Endothelial cell of umbilical vein (primary cell): ENCODE measurements at regions not wholly inside any gene's neighbourhood (a gene's known extent, or its start where the extent isn't known, plus 50 kb on each side); places are given as distances from the start of the nearest gene placed in this dataset.

Experiments
- BruUV-seq: library from RNA; stranded (reverse); fragments of 400-500 nt; replicated peaks from 2 replicates; lab custom pipeline; 2021; lab: Mats Ljungman, UMichigan
- CTCF ChIA-PET: fragments of 300-600, 350-600 bp; sonication (Branson Sonifier 250); formaldehyde crosslinking; loops from one replicate; lab custom pipeline; 2021; ENCODE audit warnings: antibody characterized with exemption, inconsistent platforms; lab: Charles Lee
- POLR2A ChIA-PET: fragments of 300-600, 350-600 bp; sonication (Branson Sonifier 250); formaldehyde crosslinking; loops from one replicate; lab custom pipeline; 2021; ENCODE audit warnings: antibody characterized with exemption, inconsistent platforms; lab: Charles Lee
- DNase-seq: peaks from one replicate; pipeline ENCODE4 v3.0.0-alpha.2; 2011; ENCODE audit warnings: low read depth, low spot score
- FAIRE-seq: peaks from 2 replicates; lab custom pipeline; 2011; peaks lifted over from hg19 to GRCh38; lab: Jason Lieb, UNC
- H2AFZ ChIP-seq: 2 replicates; pipeline ENCODE4 v1.6.0; 2012; ENCODE audit warnings: low read depth, low read length, control low read depth, inconsistent platforms
- H3K27ac ChIP-seq: 2 replicates; pipeline ENCODE4 v1.5.1; 2011; ENCODE audit warnings: low read depth, mild to moderate bottlenecking, control low read depth, low read length, moderate library complexity; ENCODE audit not compliant: insufficient read depth
- H3K27me3 ChIP-seq, 2 experiments: 2 replicates each; pipeline versions ENCODE4 v1.6.0 to v1.6.1; 2011; ENCODE audit warnings: low read length in 2 of 2, mixed read lengths in 1 of 2; ENCODE audit not compliant: control insufficient read depth in 2 of 2, insufficient read depth in 2 of 2
- H3K36me3 ChIP-seq, 2 experiments: 2 replicates in 1 of 2; 3 replicates in 1 of 2; pipeline ENCODE4 v1.5.1; 2011; ENCODE audit warnings: low read length in 2 of 2, mild to moderate bottlenecking in 1 of 2, moderate library complexity in 1 of 2; ENCODE audit not compliant: control insufficient read depth in 2 of 2, insufficient read depth in 2 of 2; ENCODE audit errors: extremely low read depth in 1 of 2
- H3K4me1 ChIP-seq: 3 replicates; pipeline ENCODE4 v1.5.1; 2011; ENCODE audit warnings: mild to moderate bottlenecking, low read length; ENCODE audit not compliant: control insufficient read depth, insufficient read depth; ENCODE audit errors: extremely low read depth
- H3K4me2 ChIP-seq: 2 replicates; pipeline ENCODE4 v1.6.1; 2011; ENCODE audit warnings: low read length, control low read depth, mixed read lengths; ENCODE audit not compliant: insufficient read depth
- H3K4me3 ChIP-seq, 3 experiments: fragments of 200-600 bp in 1 of 3; sonication (generic), shearing (Covaris generic) in 1 of 3; replicated peaks in 1 of 3; 2 replicates each; pipeline ENCODE4 v1.5.1; 2011 to 2016; ENCODE audit warnings: control low read depth in 3 of 3, low read length in 3 of 3, mild to moderate bottlenecking in 2 of 3, inconsistent platforms in 1 of 3, low read depth in 1 of 3, moderate library complexity in 1 of 3; ENCODE audit not compliant: insufficient read depth in 1 of 3
- H3K79me2 ChIP-seq: 2 replicates; pipeline ENCODE4 v1.6.0; 2012; ENCODE audit warnings: low read length, inconsistent platforms; ENCODE audit not compliant: control insufficient read depth, insufficient read depth
- H3K9ac ChIP-seq: replicated peaks from 2 replicates; pipeline ENCODE3; 2011; ENCODE audit warnings: low read length, control low read depth; ENCODE audit not compliant: insufficient read depth; ENCODE audit errors: extremely low read depth
- H3K9me1 ChIP-seq: replicated peaks from 3 replicates; pipeline ENCODE4 v1.6.0; 2011; ENCODE audit warnings: mild to moderate bottlenecking, low read length; ENCODE audit not compliant: control insufficient read depth, insufficient read depth; ENCODE audit errors: extremely low read depth
- H3K9me3 ChIP-seq: replicated peaks from 2 replicates; pipeline ENCODE4 v1.5.1; 2012; ENCODE audit warnings: low read length, inconsistent platforms; ENCODE audit not compliant: control insufficient read depth, insufficient read depth
- H4K20me1 ChIP-seq: replicated peaks from 2 replicates; pipeline ENCODE3; 2011; ENCODE audit warnings: mild to moderate bottlenecking, low read length; ENCODE audit not compliant: control insufficient read depth, insufficient read depth; ENCODE audit errors: extremely low read depth
- CTCF ChIP-seq, 2 donors: IDR thresholded peaks; 1 replicate in 1 of 2; 2 replicates in 1 of 2; pipeline ENCODE4 v1.5.1; 2011; ENCODE audit warnings: low read length in 2 of 2, mild to moderate bottlenecking in 2 of 2, moderate library complexity in 2 of 2, control low read depth in 1 of 2, inconsistent platforms in 1 of 2, low read depth in 1 of 2; ENCODE audit not compliant: insufficient read depth in 1 of 2; ENCODE audit errors: extremely low read depth in 1 of 2
- EZH2 ChIP-seq: IDR thresholded peaks from 2 replicates; pipeline ENCODE4 v1.6.1; 2012; ENCODE audit warnings: borderline replicate concordance, low read depth, mild to moderate bottlenecking, moderate library complexity, low read length, inconsistent platforms; ENCODE audit not compliant: severe bottlenecking
- FOS ChIP-seq: IDR thresholded peaks from 2 replicates; pipeline ENCODE4 v1.6.1; 2011; ENCODE audit warnings: mild to moderate bottlenecking, low read length, moderate library complexity, borderline replicate concordance; ENCODE audit not compliant: insufficient read depth
- GATA2 ChIP-seq: IDR thresholded peaks from 2 replicates; pipeline ENCODE4 v1.7.0; 2011; ENCODE audit warnings: low read depth, mild to moderate bottlenecking, moderate library complexity, mixed read lengths, low read length; ENCODE audit not compliant: insufficient read length, insufficient read depth
- JUN ChIP-seq: IDR thresholded peaks from 2 replicates; pipeline ENCODE4 v1.6.1; 2011; ENCODE audit warnings: borderline replicate concordance, low read depth; ENCODE audit not compliant: insufficient read length, insufficient read depth
- MAX ChIP-seq: IDR thresholded peaks from 2 replicates; pipeline ENCODE4 v1.6.1; 2011; ENCODE audit not compliant: insufficient read depth, insufficient read length
- MYC ChIP-seq: IDR thresholded peaks from one replicate; pipeline ENCODE4 v1.6.1; 2011; ENCODE audit warnings: mild to moderate bottlenecking, low read depth, low read length
- POLR2A ChIP-seq: IDR thresholded peaks from 2 replicates; pipeline ENCODE4 v1.6.1; 2012; ENCODE audit warnings: low read depth, mild to moderate bottlenecking, control low read depth, low read length
- POLR2AphosphoS5 ChIP-seq: IDR thresholded peaks from 2 replicates; pipeline ENCODE4 v1.6.1; 2012; ENCODE audit warnings: low read depth, mild to moderate bottlenecking, control low read depth, low read length, moderate library complexity; ENCODE audit not compliant: insufficient read depth
- dilution Hi-C: fragments of 300-500 bp; cut with MboI; formaldehyde crosslinking; loops from one replicate; pipeline ENCODE4 v1.15.0; 2019; ENCODE audit warnings: low sequenced_read_pairs; ENCODE audit not compliant: extremely low pct_ligation_motif_present
- intact Hi-C: fragments of 100-400 bp; cut with micrococcal nuclease; formaldehyde crosslinking; loops from one replicate; pipeline ENCODE4 v1.10.0; 2022

GRCh38 chr3:192024751-192025150 lies 563.8 kb downstream of the PYDC2 start:
- ChIA-PET POLR2A (no interaction called here), CTCF (interaction anchor here (1.3 kb wide), 1 partner anchor 18 kb away, joined by 4 read pairs; no protein-coding TSS in a partner anchor)
- Histone ChIP-seq H4K20me1 (no peaks in the 10 kb centered on the region), H3K4me2 (no peak overlapping the region), H3K79me2 (no peaks in the 10 kb centered on the region), H2AFZ (no peak overlapping the region), H3K27ac (no peak overlapping the region), H3K9me3 (no peaks in the 10 kb centered on the region), H3K27me3 (no peaks in the 10 kb centered on the region), H3K9me1 (no peaks in the 10 kb centered on the region), H3K4me3 (no peak overlapping the region), H3K9ac (no peak overlapping the region), H3K4me1 (no peaks in the 10 kb centered on the region), H3K36me3 (no peaks in the 10 kb centered on the region)
- no peak for FAIRE-seq
- dilution Hi-C loops: no loop called here
- DNase-seq: no peak
- no TSS peak for BruUV-seq
- intact Hi-C loops: no loop called here
- no peak for TF ChIP-seq MAX
- TF ChIP-seq JUN: no peak
- no peak for TF ChIP-seq MYC
- no peak for TF ChIP-seq CTCF (IDR thresholded peaks at IDR 0.05; ENCODE audit: extremely low read depth in 1 of 2, insufficient read depth in 1 of 2, low read depth in 1 of 2, low read length in 2 of 2)
- TF ChIP-seq POLR2A: no peak
- no peak for TF ChIP-seq POLR2AphosphoS5

GRCh38 chr3:192026661-192027060 lies 565.7 kb downstream of the PYDC2 start:
- intact Hi-C loops: no loop called here
- no peak overlapping the region for H3K9ac ChIP-seq
- DNase-seq: no peak
- CTCF ChIA-PET: interaction anchor here (1.3 kb wide), 1 partner anchor 418 kb away, joined by 3 read pairs; no protein-coding TSS in a partner anchor
- H3K36me3 ChIP-seq: no peaks in the 10 kb centered on the region
- no peak overlapping the region for H3K4me2 ChIP-seq
- H4K20me1 ChIP-seq: no peaks in the 10 kb centered on the region
- POLR2A ChIA-PET: no interaction called here
- TF ChIP-seq FOS (no peak), GATA2 (no peak), EZH2 (no peak), POLR2A (no peak), MAX (no peak), CTCF (IDR thresholded peaks at IDR 0.05; ENCODE audit: extremely low read depth in 1 of 2, insufficient read depth in 1 of 2, low read depth in 1 of 2, low read length in 2 of 2) (no peak), MYC (no peak), JUN (no peak), POLR2AphosphoS5 (no peak)
- no peaks in the 10 kb centered on the region for H3K79me2 ChIP-seq
- no peaks in the 10 kb centered on the region for H3K9me3 ChIP-seq
- no peaks in the 10 kb centered on the region for H3K4me1 ChIP-seq
- FAIRE-seq: no peak
- dilution Hi-C loops: no loop called here
- H3K4me3 ChIP-seq: no peak overlapping the region
- no peaks in the 10 kb centered on the region for H3K9me1 ChIP-seq
- H3K27me3 ChIP-seq: no peaks in the 10 kb centered on the region
- no peak overlapping the region for H2AFZ ChIP-seq
- BruUV-seq: no TSS peak
- no peak overlapping the region for H3K27ac ChIP-seq
